ENCODE measurements at regions not wholly inside any gene's neighbourhood (a gene's known extent, or its start where the extent isn't known, plus 50 kb on each side); places are given as distances from the start of the nearest gene placed in this dataset.

GRCh38 chrY:17368413-17368812 is 511.6 kb downstream of the CDY2B start:
- TF ChIP-seq POLR2AphosphoS5 (IDR thresholded peaks at IDR 0.05; ENCODE audit: insufficient read depth, low read depth, low read length): no peak
- no peak for TF ChIP-seq GATA2 (IDR thresholded peaks at IDR 0.05; ENCODE audit: insufficient read depth, insufficient read length, low read depth, low read length)
- no peak for TF ChIP-seq JUN (IDR thresholded peaks at IDR 0.05; ENCODE audit: borderline replicate concordance, insufficient read depth, insufficient read length, low read depth)
- no peak for TF ChIP-seq MAX (IDR thresholded peaks at IDR 0.05; ENCODE audit: insufficient read depth, insufficient read length)
- TF ChIP-seq CTCF (IDR thresholded peaks at IDR 0.05; ENCODE audit: extremely low read depth in 1 of 2, insufficient read depth in 1 of 2, low read depth in 1 of 2, low read length in 2 of 2): no peak
- no peak for TF ChIP-seq MYC (IDR thresholded peaks at IDR 0.05; ENCODE audit: low read depth, low read length)
- TF ChIP-seq FOS (IDR thresholded peaks at IDR 0.05; ENCODE audit: borderline replicate concordance, insufficient read depth, low read length): no peak
- TF ChIP-seq POLR2A (IDR thresholded peaks at IDR 0.05; ENCODE audit: low read depth, low read length): no peak
- TF ChIP-seq EZH2 (IDR thresholded peaks at IDR 0.05; ENCODE audit: borderline replicate concordance, low read depth, low read length, severe bottlenecking): no peak
- FAIRE-seq: no peak
- Histone ChIP-seq H3K36me3 (ENCODE audit: control insufficient read depth in 2 of 2, extremely low read depth in 1 of 2, insufficient read depth in 2 of 2, low read length in 2 of 2) (no peaks in the 10 kb centered on the region), H2AFZ (ENCODE audit: low read depth, low read length) (no peak overlapping the region), H3K9me3 (replicated peaks; ENCODE audit: control insufficient read depth, insufficient read depth, low read length) (no peaks in the 10 kb centered on the region), H3K9ac (replicated peaks; ENCODE audit: extremely low read depth, insufficient read depth, low read length) (no peak overlapping the region), H3K4me3 (replicated peaks in 1 of 3; ENCODE audit: insufficient read depth in 1 of 3, low read depth in 1 of 3, low read length in 3 of 3) (no peak overlapping the region), H3K4me1 (ENCODE audit: control insufficient read depth, extremely low read depth, insufficient read depth, low read length) (no peaks in the 10 kb centered on the region), H3K27ac (ENCODE audit: insufficient read depth, low read depth, low read length) (no peak overlapping the region), H4K20me1 (replicated peaks; ENCODE audit: control insufficient read depth, extremely low read depth, insufficient read depth, low read length) (no peaks in the 10 kb centered on the region), H3K79me2 (ENCODE audit: control insufficient read depth, insufficient read depth, low read length) (no peaks in the 10 kb centered on the region), H3K9me1 (replicated peaks; ENCODE audit: control insufficient read depth, extremely low read depth, insufficient read depth, low read length) (no peaks in the 10 kb centered on the region), H3K4me2 (ENCODE audit: insufficient read depth, low read length) (no peak overlapping the region), H3K27me3 (ENCODE audit: control insufficient read depth in 2 of 2, insufficient read depth in 2 of 2, low read length in 2 of 2) (no peaks in the 10 kb centered on the region)
- POLR2A ChIA-PET: no interaction called here
- DNase-seq (ENCODE audit: low read depth, low spot score): no peak
- dilution Hi-C loops (cut with MboI; ENCODE audit: extremely low pct_ligation_motif_present, low sequenced_read_pairs) (no loop called here), intact Hi-C loops (cut with micrococcal nuclease) (no loop called here)
- no TSS peak for BruUV-seq (replicated peaks)
- CTCF ChIA-PET: no interaction called here
